Loucy (cell line): ENCODE measurements at regions not wholly inside any gene's neighbourhood (a gene's known extent, or its start where the extent isn't known, plus 50 kb on each side); places are given as distances from the start of the nearest gene placed in this dataset.
"Not testable (repeated sequence)": the region's sequence is repeated elsewhere in the genome, so short reads cannot be mapped to it uniquely, and the experiment has no call there.

Experiments
- H2AFZ ChIP-seq: fragments of 200-600 bp; sonication (generic); 2 replicates; pipeline ENCODE4 v1.6.0; 2016; ENCODE audit warnings: antibody characterized with exemption, mild to moderate bottlenecking, low read length, moderate library complexity
- H3F3A ChIP-seq: fragments of 200-600 bp; 2 replicates; pipeline ENCODE4 v1.6.0; 2016; ENCODE audit warnings: antibody characterized with exemption, low read depth, mild to moderate bottlenecking
- H3K27me3 ChIP-seq: fragments of 200-600 bp; sonication (generic); 2 replicates; pipeline ENCODE4 v1.6.1; 2014; ENCODE audit warnings: low read length, mild to moderate bottlenecking; ENCODE audit not compliant: insufficient read depth, poor library complexity, severe bottlenecking
- H3K36me3 ChIP-seq: fragments of 200-600 bp; sonication (generic); 2 replicates; pipeline ENCODE4 v1.6.1; 2016; ENCODE audit warnings: low read length; ENCODE audit not compliant: insufficient read depth
- H3K4me1 ChIP-seq: fragments of 200-600 bp; sonication (generic); 2 replicates; pipeline ENCODE4 v1.5.1; 2014; ENCODE audit warnings: low read length, mild to moderate bottlenecking; ENCODE audit not compliant: insufficient read depth, poor library complexity, severe bottlenecking
- H3K4me2 ChIP-seq: fragments of 200-600 bp; sonication (generic); 2 replicates; pipeline ENCODE4 v1.6.0; 2014; ENCODE audit warnings: antibody characterized with exemption, low read length, low read depth, mild to moderate bottlenecking; ENCODE audit not compliant: poor library complexity, severe bottlenecking
- H3K4me3 ChIP-seq: fragments of 200-600 bp; sonication (generic); 2 replicates; pipeline ENCODE4 v1.5.1; 2014; ENCODE audit warnings: low read length, mild to moderate bottlenecking, mixed read lengths; ENCODE audit not compliant: poor library complexity, severe bottlenecking
- H3K79me2 ChIP-seq: fragments of 200-600 bp; sonication (generic); 2 replicates; pipeline ENCODE4 v1.6.1; 2014; ENCODE audit warnings: low read length; ENCODE audit not compliant: insufficient read depth
- H3K9ac ChIP-seq: fragments of 200-600 bp; sonication (generic); 2 replicates; pipeline ENCODE4 v1.6.0; 2014; ENCODE audit warnings: mild to moderate bottlenecking, low read depth, low read length, moderate library complexity; ENCODE audit not compliant: poor library complexity, severe bottlenecking
- H3K9me2 ChIP-seq: fragments of 200-600 bp; sonication (generic); replicated peaks from 2 replicates; pipeline ENCODE4 v1.6.1; 2016; ENCODE audit warnings: low read depth, low read length, mixed read lengths
- H3K9me3 ChIP-seq: fragments of 200-600 bp; sonication (generic); 2 replicates; pipeline ENCODE4 v1.6.1; 2014; ENCODE audit warnings: mild to moderate bottlenecking, antibody characterized with exemption, low read length, low read depth; ENCODE audit not compliant: insufficient read depth
- H4K20me1 ChIP-seq: fragments of 200-600 bp; sonication (generic); 2 replicates; pipeline ENCODE4 v1.6.0; 2014; ENCODE audit warnings: antibody characterized with exemption, low read length, mild to moderate bottlenecking; ENCODE audit not compliant: insufficient read depth, poor library complexity, severe bottlenecking
- EZH2phosphoT487 ChIP-seq: fragments of 200-600 bp; IDR thresholded peaks from 2 replicates; pipeline ENCODE4 v1.6.1; 2018; ENCODE audit warnings: antibody characterized with exemption, mild to moderate bottlenecking, moderate library complexity, borderline replicate concordance
- TF ChIP-seq, protein P1 (sequence below): fragments of 200-600 bp; sonication (generic); conservative IDR thresholded peaks from 2 replicates; pipeline ENCODE4 v1.5.1; 2014; ENCODE audit warnings: mild to moderate bottlenecking, antibody characterized with exemption, low read length

GRCh38 chr3:104943974-104944373, 422.7 kb upstream of the ALCAM start:
- Histone ChIP-seq H4K20me1 (no peaks in the 10 kb centered on the region), H3K9me3 (no peaks in the 10 kb centered on the region; the same call in 1 of the 2 replicates), H2AFZ (no peak overlapping the region), H3K4me1 (no peaks in the 10 kb centered on the region), H3K9me2 (no peaks in the 10 kb centered on the region), H3K9ac (no peak overlapping the region), H3K4me2 (no peak overlapping the region), H3K79me2 (no peaks in the 10 kb centered on the region), H3K4me3 (no peak overlapping the region), H3K27me3 (no peaks in the 10 kb centered on the region), H3K36me3 (no peaks in the 10 kb centered on the region), H3F3A (no peaks in the 10 kb centered on the region)
- TF ChIP-seq, protein P1, sequence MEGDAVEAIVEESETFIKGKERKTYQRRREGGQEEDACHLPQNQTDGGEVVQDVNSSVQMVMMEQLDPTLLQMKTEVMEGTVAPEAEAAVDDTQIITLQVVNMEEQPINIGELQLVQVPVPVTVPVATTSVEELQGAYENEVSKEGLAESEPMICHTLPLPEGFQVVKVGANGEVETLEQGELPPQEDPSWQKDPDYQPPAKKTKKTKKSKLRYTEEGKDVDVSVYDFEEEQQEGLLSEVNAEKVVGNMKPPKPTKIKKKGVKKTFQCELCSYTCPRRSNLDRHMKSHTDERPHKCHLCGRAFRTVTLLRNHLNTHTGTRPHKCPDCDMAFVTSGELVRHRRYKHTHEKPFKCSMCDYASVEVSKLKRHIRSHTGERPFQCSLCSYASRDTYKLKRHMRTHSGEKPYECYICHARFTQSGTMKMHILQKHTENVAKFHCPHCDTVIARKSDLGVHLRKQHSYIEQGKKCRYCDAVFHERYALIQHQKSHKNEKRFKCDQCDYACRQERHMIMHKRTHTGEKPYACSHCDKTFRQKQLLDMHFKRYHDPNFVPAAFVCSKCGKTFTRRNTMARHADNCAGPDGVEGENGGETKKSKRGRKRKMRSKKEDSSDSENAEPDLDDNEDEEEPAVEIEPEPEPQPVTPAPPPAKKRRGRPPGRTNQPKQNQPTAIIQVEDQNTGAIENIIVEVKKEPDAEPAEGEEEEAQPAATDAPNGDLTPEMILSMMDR: no peak
- no peak for TF ChIP-seq EZH2phosphoT487

DNA sequence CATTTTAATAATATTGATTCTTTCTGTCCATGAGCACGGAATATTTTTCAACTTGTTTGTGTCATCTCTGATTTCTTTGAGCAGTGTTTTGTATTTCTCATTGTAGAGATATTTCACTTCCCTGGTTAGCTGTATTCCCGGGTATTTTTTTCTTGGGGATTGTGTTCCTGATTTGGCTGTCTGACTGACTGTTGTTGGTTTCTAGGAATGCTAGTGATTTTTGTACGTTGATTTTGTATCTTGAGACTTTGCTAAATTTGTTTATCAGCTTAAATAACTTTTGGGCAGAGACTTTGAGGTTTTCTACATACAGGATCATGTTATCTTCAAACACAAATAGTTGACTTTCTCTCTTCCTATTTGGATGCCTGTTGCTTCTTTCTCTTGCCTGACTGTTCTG, 418.8 kb upstream of the ALCAM start:
- Histone ChIP-seq H3K27me3 (no peaks in the 10 kb centered on the region), H3K9ac (no peak overlapping the region), H3K9me2 (no peaks in the 10 kb centered on the region), H3K36me3 (no peaks in the 10 kb centered on the region), H3K9me3 (no peaks in the 10 kb centered on the region; the same call in 1 of the 2 replicates), H3K4me2 (no peak overlapping the region), H4K20me1 (no peaks in the 10 kb centered on the region), H3K4me1 (no peaks in the 10 kb centered on the region), H3K4me3 (no peak overlapping the region), H2AFZ (no peak overlapping the region), H3K79me2 (no peaks in the 10 kb centered on the region), H3F3A (no peaks in the 10 kb centered on the region)
- TF ChIP-seq, protein P1: no peak
- no peak for TF ChIP-seq EZH2phosphoT487

DNA sequence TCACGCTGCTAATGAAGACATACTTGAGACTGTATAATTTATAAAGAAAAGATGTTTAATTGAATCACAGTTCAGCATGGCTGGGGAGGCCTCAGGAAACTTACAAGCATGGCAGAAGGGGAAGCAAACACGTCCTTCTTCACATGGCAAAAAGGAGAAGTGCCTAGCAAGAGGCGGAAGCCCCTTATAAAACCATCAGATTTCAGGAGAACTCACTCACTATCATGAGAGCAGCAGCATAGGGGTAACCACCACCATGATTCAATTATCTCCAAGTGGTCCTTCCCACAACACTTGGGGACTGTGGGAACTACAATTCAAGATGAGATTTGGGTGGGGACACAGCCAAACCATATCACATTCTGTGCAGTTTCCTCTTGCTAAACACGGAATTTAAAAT, 416.9 kb upstream of the ALCAM start:
- H4K20me1 ChIP-seq, H3K9ac ChIP-seq, H3K4me3 ChIP-seq, H3F3A ChIP-seq, H3K27me3 ChIP-seq, H3K4me2 ChIP-seq, H2AFZ ChIP-seq, H3K9me3 ChIP-seq, H3K79me2 ChIP-seq, H3K36me3 ChIP-seq, H3K9me2 ChIP-seq, H3K4me1 ChIP-seq: not testable (repeated sequence)

DNA sequence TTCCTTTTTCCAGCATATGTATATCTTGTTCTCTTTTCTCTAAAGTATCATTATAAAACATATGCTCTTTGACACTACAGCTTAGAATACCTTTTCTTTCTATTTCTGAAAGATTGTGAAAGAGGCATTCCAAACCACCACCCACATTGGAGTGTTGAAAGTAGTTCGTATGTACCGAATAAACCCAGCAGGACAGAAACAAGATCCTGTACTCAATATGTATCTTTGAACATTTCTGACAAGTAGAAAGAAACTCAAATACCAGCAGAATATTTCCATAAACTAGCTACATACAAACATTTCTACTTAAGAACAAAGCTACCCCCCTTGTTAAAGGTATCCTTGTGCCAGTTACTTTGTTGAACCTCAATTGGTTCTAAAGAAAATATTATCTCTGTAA, 415.3 kb upstream of the ALCAM start:
- Histone ChIP-seq H3K36me3 (no peaks in the 10 kb centered on the region), H3K9me3 (no peaks in the 10 kb centered on the region)

More for the DNA sequence above, 415.3 kb upstream of the ALCAM start:
- Histone ChIP-seq H3K9me2 (no peaks in the 10 kb centered on the region), H3K4me2 (no peak overlapping the region), H3K4me1 (no peaks in the 10 kb centered on the region), H3K79me2 (no peaks in the 10 kb centered on the region), H3K27me3 (no peaks in the 10 kb centered on the region), H3F3A (no peaks in the 10 kb centered on the region), H3K4me3 (no peak overlapping the region), H4K20me1 (no peaks in the 10 kb centered on the region), H3K9ac (no peak overlapping the region), H2AFZ (no peak overlapping the region)
- no peak for TF ChIP-seq EZH2phosphoT487
